Breast epithelium (tissue), 4 donors: ENCODE measurements at regions not wholly inside any gene's neighbourhood (a gene's known extent, or its start where the extent isn't known, plus 50 kb on each side); places are given as distances from the start of the nearest gene placed in this dataset.

Experiments
- DNase-seq, 2 donors: peaks; one replicate each; pipeline ENCODE4 v3.0.0-alpha.2; 2019; ENCODE audit warnings: low spot score in 2 of 2
- H3K27ac ChIP-seq, 2 donors: fragments of 200-600 bp; sonication (generic) in 1 of 2; one replicate each; pipeline ENCODE4 v1.5.1; 2016 to 2019; ENCODE audit warnings: mild to moderate bottlenecking in 1 of 2
- H3K27me3 ChIP-seq, 2 donors: fragments of 200-600 bp; sonication (generic) in 1 of 2; one replicate each; pipeline versions ENCODE4 v1.5.1 to v1.6.0; 2017 to 2019; ENCODE audit warnings: control low read depth in 1 of 2, mild to moderate bottlenecking in 1 of 2
- H3K36me3 ChIP-seq: fragments of 200-600 bp; one replicate; pipeline ENCODE4 v1.5.1; 2019
- H3K4me1 ChIP-seq, 2 donors: fragments of 200-600 bp; sonication (generic); one replicate each; pipeline ENCODE4 v1.5.1; 2016 to 2019; ENCODE audit warnings: control low read depth in 1 of 2
- H3K4me3 ChIP-seq, 3 donors: fragments of 200-600 bp; sonication (generic); 1 replicate in 2 of 3; 2 replicates in 1 of 3; pipeline ENCODE4 v1.5.1; 2016 to 2019; ENCODE audit warnings: mild to moderate bottlenecking in 3 of 3, moderate library complexity in 2 of 3
- H3K9me3 ChIP-seq, 2 donors: fragments of 200-600 bp; sonication (generic) in 1 of 2; one replicate each; pipeline ENCODE4 v1.5.1; 2016 to 2019; ENCODE audit warnings: control low read depth in 1 of 2
- POLR2A ChIP-seq: fragments of 450-650 bp; IDR thresholded peaks from one replicate; pipeline ENCODE4 v1.6.1; 2016; ENCODE audit warnings: antibody characterized with exemption, mild to moderate bottlenecking, moderate library complexity
- POLR2AphosphoS5 ChIP-seq, 3 donors: sonication (generic); formaldehyde crosslinking; IDR thresholded peaks; one replicate each; pipeline ENCODE4 v1.6.1; 2017; ENCODE audit warnings: antibody characterized with exemption in 3 of 3
- intact Hi-C: fragments of 100-400 bp; cut with DNase I; formaldehyde crosslinking; loops from one replicate; pipeline ENCODE4 v1.15.1; 2023; ENCODE audit warnings: low total_unique reads
- TF ChIP-seq, protein P1 (sequence below), 3 donors: fragments of 450-650 bp; IDR thresholded peaks; one replicate each; pipeline ENCODE4 v1.5.1; 2016 to 2017; ENCODE audit warnings: antibody characterized with exemption in 3 of 3, mild to moderate bottlenecking in 3 of 3, moderate library complexity in 3 of 3

DNA sequence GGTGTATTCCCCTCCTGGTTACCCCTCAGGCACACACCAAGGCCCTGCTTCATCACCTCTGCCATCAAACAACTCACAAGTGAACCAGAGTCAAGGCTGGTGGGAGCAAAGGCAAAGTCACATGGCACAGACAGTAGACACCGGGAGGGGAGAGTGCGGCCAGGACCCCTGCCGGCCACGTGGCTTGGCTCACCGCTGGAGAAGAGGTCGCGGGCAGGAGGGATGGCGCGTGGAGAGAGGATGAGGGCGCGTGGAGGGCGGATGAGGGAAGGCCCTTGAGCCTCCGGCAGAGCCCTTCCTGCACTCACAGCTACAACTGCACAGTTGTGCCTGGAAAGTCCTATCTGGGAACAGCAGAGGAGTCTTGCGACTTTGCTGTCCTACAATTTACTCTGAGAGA is 104.2 kb upstream of the ADRA2C start:
- TF ChIP-seq, protein P1, sequence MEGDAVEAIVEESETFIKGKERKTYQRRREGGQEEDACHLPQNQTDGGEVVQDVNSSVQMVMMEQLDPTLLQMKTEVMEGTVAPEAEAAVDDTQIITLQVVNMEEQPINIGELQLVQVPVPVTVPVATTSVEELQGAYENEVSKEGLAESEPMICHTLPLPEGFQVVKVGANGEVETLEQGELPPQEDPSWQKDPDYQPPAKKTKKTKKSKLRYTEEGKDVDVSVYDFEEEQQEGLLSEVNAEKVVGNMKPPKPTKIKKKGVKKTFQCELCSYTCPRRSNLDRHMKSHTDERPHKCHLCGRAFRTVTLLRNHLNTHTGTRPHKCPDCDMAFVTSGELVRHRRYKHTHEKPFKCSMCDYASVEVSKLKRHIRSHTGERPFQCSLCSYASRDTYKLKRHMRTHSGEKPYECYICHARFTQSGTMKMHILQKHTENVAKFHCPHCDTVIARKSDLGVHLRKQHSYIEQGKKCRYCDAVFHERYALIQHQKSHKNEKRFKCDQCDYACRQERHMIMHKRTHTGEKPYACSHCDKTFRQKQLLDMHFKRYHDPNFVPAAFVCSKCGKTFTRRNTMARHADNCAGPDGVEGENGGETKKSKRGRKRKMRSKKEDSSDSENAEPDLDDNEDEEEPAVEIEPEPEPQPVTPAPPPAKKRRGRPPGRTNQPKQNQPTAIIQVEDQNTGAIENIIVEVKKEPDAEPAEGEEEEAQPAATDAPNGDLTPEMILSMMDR (IDR thresholded peaks at IDR 0.05) = no peak
- no peak for TF ChIP-seq POLR2A
- no peak for TF ChIP-seq POLR2AphosphoS5 (IDR thresholded peaks at IDR 0.05)
- H3K4me1 ChIP-seq = no peaks in the 10 kb centered on the region
- DNase-seq = no peak
- H3K27me3 ChIP-seq = peaks cover 0 to 35% of the 10 kb centered on the region in 2 donors
- intact Hi-C loops = no loop called here
- no peak overlapping the region for H3K4me3 ChIP-seq
- H3K27ac ChIP-seq = no peak overlapping the region
- peaks cover 4 to 6% of the 10 kb centered on the region in 2 donors for H3K9me3 ChIP-seq
- H3K36me3 ChIP-seq = no peaks in the 10 kb centered on the region

DNA sequence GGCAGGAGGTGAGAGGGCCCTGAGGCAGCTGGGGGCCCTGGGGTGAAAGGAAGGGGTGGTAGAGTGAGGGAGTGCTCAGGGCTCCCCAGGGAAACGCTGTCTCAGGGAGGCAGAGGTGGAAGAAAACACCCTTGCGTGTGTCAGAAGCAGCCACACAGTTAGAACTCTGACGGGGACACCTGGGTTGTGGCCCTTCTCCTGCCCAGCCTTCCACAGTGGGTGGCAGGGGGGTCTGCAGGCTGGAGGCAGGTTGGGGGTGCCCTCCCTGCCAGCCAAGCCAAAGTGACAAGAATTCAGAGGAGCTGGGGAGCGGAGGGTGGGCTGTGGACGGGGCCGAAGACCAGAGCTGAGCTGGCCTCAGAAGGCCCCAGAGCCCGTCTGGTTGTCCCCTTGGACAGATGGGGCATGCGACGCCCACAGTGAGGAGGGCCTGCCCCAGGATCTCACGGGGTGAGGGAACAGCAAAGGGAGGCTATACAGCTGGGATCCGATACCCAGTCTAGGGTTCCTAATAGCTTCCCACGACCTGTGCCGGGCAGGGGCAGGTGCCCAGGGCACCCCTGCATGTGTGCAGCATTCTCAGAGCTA is 105.2 kb upstream of the ADRA2C start:
- no peak for DNase-seq
- Histone ChIP-seq H3K4me1 (no peaks in the 10 kb centered on the region), H3K9me3 (no peaks in the 10 kb centered on the region), H3K36me3 (no peaks in the 10 kb centered on the region), H3K27ac (no peak overlapping the region), H3K4me3 (no peak overlapping the region), H3K27me3 (peaks cover 0 to 44% of the 10 kb centered on the region in 2 donors)
- TF ChIP-seq, protein P1 (IDR thresholded peaks at IDR 0.05) = no peak
- no peak for TF ChIP-seq POLR2AphosphoS5 (IDR thresholded peaks at IDR 0.05)
- no peak for TF ChIP-seq POLR2A
- intact Hi-C loops = no loop called here

DNA sequence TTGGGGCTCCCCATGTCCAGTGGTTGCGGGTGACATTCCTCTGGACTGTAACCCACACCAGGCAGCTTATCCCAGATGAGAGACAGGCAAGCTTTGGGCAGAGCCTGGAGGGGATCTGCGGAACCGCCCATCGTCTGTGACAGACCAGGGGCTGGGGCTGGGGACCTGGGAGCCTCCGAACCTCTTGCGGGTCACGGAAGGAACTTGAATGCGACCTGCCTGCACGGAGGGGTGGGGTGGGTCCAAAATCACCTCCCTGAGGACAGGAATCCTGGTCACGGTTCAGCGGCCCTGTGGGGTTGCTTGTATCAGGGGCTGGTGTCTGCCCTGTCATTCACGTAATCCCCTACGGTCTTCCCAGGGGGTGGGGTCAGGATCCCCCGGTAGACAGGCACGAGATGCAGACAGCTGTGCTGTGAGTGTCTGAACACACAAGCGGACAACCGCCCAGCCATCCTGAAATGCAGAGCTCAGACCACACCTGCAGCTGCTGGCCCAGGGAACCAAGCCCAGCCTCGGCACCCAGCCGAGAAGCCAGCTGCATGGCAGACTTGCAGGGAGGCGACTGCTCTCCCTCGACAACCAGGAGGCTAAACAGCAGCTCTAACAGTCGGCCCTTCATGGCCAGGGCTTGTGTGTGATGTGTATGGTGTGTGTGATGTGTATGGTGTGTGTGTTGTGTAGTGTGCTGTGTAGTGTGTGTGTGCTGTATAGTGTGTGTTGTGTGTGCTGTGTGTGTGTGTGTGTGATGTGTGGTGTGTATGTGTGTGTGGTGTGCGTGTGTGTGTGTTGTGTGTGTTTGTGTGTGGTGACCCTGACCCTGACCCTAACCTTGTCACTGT is 105.9 kb upstream of the ADRA2C start:
- Histone ChIP-seq H3K27ac (no peak overlapping the region), H3K36me3 (no peaks in the 10 kb centered on the region), H3K9me3 (no peaks in the 10 kb centered on the region), H3K4me1 (no peaks in the 10 kb centered on the region), H3K4me3 (no peak overlapping the region), H3K27me3 (peaks cover 0 to 52% of the 10 kb centered on the region in 2 donors)
- no peak for TF ChIP-seq POLR2A
- TF ChIP-seq POLR2AphosphoS5 (IDR thresholded peaks at IDR 0.05) = no peak
- TF ChIP-seq, protein P1 (IDR thresholded peaks at IDR 0.05) = no peak
- intact Hi-C loops = no loop called here
- no peak for DNase-seq

DNA sequence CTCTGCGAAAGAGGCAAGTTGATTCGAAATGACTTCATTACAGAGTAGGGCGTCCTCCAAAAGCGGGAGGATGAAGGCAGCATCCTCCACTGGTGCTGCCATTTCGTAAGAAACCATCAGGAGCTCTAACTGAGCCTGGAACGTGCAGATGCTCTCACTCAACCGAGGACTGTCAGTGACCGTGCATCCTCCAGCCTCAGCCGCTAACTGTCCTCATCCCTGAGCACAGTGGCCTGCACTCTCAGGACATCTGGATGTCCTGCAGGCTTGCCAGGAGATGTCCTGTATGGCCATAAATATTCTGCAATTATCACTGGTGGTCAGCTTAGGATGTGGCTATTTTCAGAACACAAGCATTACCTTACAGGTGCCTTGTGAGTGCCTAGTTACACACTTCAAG is 107.1 kb upstream of the ADRA2C start:
- Histone ChIP-seq H3K36me3 (no peaks in the 10 kb centered on the region), H3K27me3 (peaks cover 0 to 63% of the 10 kb centered on the region in 2 donors), H3K27ac (no peak overlapping the region), H3K4me1 (no peaks in the 10 kb centered on the region), H3K4me3 (no peak overlapping the region), H3K9me3 (no peaks in the 10 kb centered on the region)
- no peak for DNase-seq
- no peak for TF ChIP-seq POLR2A
- intact Hi-C loops = no loop called here

DNA sequence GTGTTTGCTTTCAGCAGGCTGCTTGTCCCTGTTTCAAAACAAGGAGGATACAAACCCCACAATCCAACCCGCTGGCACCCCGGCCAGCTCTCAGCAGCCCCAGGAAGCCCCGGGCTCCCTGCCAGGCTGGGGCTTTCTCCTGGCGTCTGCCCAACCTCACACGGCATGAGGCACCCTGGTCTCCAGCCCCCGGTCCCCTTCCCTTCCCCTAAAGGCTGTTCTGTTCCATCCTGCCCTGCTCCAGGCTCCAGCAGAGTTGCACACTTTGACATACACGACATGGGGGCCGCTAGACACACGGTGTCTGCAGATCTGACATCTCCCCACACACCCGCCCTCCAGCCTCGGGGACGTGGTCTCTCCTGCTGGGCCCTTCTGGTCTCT is 107.7 kb upstream of the ADRA2C start:
- TF ChIP-seq, protein P1 (IDR thresholded peaks at IDR 0.05) = no peak
- TF ChIP-seq POLR2AphosphoS5 (IDR thresholded peaks at IDR 0.05) (no peak), POLR2A (no peak)
- Histone ChIP-seq H3K27me3 (peaks cover 0 to 69% of the 10 kb centered on the region in 2 donors), H3K4me1 (no peaks in the 10 kb centered on the region), H3K9me3 (no peaks in the 10 kb centered on the region), H3K27ac (no peak overlapping the region), H3K4me3 (no peak overlapping the region), H3K36me3 (no peaks in the 10 kb centered on the region)
- no peak for DNase-seq
- intact Hi-C loops = no loop called here
